GM18499 (cell line): ENCODE measurements at regions not wholly inside any gene's neighbourhood (a gene's known extent, or its start where the extent isn't known, plus 50 kb on each side); places are given as distances from the start of the nearest gene placed in this dataset.

ENCODE experiments used
- ATAC-seq: cut with Tn5 transposase; IDR thresholded peaks from one replicate; pipeline ENCODE4 v1.9.1; 2021; ENCODE audit warnings: moderate number of reproducible peaks; ENCODE audit not compliant: insufficient read depth, unreplicated experiment

DNA sequence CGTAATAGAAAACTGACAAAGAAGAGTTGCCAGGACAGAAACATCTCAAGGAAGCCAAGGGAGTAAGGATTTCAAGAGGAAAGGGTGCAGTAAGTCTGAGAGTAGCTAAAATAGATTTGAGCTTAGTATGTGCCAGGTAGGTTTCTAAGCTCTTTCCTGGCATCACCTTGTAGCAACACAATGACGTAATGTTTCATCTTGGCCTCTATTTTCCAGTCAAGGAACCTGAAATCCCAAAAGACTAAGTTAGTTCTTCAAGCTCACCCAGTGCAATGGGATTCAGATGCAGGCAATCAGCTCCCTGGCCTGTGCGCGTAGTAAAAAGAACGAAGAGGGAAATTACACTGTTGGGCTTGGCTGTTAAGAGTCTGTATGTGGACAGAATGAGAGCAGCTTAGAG lies 586.5 kb upstream of the TENM3 start:
- ATAC-seq, result no peak

DNA sequence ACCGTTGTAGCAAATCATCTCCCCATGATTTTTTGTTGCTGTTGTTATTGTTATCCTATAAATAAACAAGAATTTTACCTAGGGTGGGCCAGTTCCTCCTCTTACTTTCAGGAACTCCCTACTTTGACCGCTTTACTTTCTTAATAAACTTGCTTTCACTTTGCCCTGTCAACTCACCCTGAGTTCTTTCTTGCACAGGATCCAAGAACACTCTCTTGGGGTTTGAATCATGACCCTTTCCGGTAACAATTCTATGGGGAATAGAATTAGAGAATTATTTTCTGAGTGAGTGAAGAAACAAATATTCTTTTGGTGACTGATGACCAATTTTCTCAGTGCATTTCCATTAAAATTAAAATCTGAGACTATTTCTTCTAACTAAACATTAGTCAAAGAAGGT lies 584.0 kb upstream of the TENM3 start:
- ATAC-seq, result no peak

DNA sequence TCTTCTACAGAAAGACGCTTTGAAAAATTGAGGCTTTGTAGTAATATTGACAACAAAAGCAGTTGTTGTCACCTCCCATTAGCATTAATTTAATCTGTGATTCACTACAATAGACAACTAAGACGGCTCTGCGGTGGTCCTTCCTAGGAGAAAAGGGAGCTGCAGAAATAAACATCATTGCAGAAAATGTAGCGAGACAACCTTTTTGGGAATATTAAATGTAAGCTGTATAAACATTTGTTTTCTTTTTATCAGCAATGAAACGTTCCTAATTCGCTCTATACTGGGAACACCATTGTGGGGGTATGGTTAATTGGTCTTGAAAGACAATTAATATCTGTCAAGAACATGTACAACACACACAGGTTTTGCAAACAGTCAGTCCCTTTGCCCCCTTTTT lies 583.3 kb upstream of the TENM3 start:
- no peak for ATAC-seq

DNA sequence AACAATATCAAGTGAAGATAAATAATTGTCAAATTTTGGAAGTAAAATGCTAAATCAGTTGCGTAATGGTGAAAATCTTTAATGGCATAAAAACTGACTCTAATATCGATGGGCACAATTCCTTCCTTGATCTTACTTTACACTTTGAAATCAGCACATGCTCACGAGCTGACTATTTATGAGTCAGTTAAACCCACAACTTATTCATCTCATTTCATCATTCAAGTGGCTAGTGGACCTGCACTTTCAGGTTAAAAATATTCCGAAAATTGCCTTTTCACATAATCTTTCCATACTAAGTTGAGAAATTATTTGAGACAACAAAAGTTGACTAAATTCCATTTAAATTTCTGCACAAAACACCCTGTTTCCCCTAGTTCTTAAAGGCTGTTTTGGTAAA lies 582.1 kb upstream of the TENM3 start:
- ATAC-seq, result no peak

DNA sequence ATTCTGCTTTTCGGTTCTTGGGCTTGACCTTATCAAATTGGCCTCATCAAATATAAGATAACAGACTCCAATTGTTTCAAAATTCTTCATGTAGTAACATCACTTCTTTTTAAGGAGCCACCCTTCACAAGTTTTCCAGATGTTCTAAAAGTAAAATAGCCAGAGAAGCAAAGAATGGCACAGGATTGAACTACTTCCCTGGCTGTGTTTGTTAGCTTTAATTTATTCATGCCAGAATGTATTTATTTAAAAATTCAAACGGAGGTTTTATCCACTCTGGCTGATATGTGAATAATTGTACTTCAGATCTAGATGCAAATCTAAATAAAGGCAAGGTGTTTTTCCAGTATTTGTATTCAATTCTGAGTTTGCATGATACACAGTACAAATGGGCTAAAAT lies 581.3 kb upstream of the TENM3 start:
- ATAC-seq, result no peak

DNA sequence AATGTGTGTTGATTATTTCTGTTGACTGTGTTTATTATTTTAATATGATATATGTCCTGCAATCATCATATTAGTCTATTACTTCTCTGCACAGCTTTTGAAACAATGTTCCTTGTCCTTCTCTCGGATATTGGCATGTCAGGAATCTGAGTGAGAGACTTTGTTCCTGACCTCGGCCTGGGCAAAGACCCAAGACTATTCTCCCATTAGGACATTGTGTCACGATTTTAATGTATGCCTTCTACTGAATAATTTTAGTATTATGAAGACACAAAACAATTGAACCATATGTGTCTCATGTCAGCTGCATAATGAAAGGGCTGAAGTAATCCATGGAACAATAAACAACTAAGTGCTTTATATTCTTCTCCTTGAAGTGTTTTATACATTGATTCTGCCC lies 580.8 kb upstream of the TENM3 start:
- no peak for ATAC-seq

DNA sequence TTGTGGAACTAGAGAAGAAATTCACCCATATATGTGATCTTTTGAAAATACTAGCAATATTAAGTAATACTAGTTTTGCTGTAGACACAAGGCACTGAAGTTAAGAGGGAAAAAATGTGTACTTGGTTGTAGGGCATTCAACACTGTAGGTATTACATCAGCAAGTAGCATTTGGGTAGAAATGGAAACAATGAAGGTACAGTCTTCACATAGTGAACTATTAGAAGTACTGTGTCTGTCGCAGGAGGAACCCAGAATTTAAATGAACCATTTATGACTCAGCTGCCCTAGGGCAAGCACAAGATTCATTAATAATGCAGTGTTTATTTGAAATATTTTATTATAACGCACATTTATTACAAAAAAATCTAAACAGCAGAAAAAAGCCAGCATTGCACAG lies 572.7 kb upstream of the TENM3 start:
- no peak for ATAC-seq

DNA sequence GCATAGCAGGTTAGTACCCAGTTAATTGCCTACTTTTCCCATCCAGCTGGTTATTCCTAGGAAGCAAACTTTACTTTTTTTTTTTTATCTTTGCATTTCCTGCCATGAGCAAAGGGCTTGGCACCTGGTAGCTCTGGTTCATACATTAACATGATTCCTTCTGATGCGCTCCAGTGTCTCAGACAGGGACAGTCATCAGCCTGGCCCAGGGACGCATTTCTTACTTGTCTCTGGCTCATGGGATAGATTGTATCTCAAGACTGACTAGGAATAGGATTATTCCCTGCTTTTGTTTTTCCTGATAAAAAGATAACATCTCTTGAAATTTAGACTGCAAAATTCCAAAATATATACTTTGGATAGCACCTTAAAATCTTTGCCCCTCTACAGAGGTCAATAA lies 571.5 kb upstream of the TENM3 start:
- ATAC-seq, result no peak

DNA sequence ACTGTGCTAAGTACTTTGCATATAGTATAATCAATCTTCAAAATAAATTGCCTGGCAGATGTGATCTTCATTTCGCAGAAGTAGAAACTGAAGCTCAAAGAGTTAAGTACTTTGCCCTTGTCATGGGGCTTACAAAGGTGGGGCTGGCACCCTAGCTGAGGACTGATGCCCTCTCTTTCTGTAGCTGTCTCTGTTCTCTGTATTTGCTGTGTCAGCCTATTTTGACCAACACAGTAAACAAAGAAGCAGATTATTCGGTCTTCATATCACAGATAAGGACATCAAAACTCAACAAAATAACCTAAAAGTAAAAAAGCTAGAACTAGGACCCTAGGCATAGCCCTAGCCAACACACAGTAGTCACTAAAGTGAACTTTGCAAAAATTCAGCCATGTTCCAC lies 570.5 kb upstream of the TENM3 start:
- no peak for ATAC-seq

DNA sequence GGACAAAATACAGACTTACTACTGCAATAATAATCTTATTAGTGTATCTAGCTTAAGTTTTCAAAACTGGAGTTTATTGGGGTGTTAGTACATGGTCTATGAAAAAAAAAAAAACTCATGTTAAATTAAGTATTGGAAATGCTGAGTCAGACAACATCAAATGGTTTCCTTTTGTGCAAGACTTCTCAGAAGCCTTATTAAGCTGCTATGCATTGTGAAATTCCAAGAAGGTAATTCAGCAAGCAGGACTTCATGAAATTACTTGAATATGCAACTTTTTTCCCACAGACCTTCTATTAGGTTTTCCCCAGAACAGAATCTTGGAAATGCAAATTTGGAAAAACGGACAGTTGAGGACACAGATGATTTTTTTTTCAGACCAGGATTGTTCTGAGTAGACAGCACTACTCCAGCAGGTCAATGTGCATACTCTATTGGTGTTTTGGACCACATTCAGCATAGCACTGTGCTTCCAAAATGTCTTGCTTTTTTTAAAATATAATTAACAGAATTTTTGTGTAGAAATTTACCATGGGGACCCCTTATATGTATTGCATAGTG lies 568.8 kb upstream of the TENM3 start:
- ATAC-seq, result no peak

DNA sequence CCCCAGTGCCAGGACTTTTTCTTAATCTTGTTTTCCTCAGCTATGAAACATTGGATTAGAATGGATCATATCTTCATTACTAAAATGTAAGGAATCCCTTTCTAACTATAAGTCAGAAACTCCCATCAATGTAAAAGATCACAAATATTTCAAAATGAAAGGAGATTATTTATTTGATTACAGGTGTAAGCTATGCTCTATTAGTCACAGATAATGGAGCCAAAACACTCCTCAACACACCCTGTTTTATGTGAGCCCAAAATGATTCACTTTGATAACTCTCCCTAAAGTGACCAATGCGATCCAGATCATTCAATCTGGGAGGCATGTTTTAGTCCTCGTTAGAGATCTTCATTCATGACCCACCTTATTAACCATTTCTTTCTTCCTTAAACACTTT lies 566.7 kb upstream of the TENM3 start:
- no peak for ATAC-seq

DNA sequence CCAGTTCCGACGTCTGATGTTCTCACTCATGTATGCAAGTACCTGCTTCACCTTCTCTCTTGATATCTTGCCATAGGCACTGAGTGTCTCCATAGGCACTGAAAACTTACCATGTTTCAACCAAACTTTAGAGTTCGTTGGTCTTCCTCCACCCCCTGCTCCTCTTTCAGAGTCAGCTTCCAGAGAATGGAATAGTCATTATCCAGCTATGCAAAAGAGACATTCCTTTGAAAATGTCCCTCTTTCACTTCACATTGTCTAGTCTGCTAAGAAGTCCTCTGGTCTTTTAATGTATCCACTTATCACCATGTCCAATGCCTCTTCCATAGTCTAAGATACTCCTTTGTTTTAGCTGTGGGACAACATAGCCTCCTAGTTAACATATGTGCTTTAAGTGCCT lies 566.0 kb upstream of the TENM3 start:
- ATAC-seq, result no peak

DNA sequence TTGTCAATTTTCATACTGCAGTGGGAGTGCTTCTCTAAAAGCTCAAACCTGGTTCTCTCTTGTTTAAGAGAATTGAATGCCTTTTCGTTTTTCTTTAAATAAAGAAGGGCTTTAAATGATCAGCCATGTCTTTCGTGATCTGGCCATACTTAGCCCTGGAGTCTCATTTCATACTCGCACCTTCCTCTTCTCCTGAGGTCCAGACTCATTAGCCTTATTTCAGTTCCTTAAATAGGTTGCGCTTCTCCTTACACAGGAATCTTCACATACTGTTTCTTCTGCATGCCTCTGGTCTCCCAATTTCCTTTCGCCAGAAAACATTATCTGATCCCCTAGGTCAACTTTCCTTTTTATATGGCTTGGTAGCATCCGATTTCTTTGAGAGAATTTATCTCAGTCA lies 565.6 kb upstream of the TENM3 start:
- no peak for ATAC-seq

DNA sequence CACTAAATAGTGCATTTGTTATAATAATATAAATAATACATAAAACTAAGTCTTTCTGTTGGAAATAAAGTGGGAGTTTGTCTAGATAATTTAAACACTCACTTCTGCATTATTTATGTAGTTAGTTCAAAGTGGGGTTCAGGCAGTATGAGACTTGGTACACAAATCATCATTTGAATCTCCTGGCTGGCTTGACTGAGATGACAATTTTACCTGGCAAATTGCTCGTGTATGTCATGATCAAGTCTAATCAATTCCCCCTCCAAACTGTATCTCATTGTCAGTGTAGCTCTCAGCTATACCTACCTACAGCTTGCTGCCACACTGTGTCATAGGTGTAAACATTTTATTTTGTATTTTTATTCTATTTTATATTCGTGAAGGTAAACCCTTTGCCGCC lies 563.4 kb upstream of the TENM3 start:
- ATAC-seq, result no peak

DNA sequence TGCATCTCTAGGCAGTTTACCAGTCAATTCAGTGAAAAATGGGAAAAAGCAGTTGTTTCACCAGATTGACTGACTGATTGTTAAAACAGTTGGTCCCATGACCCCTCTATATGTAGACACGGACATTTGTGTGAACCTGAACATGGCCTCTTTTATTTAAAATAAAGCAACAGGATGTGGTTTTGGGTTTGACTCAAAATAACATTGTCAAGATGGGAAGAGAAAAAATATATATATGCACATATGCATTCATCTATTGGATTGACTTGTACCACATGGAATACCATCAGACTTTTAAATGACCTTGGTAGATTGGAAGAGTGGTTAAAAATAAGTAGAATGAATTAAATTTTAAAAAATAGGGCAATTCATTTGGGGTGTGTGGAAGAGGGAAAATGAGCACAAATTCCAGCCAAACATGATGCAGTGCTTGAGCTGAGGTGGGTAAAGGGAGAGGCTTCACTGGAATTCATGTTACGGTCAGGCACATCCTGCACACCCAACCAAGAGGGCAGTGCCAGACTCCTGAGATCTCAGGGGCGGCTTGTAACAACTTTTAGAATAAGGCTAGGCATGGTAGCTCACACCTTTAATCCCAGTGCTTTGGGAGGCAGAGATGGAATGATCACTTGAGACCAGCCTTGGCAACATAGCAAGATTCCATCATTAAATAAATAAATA lies 560.7 kb upstream of the TENM3 start:
- ATAC-seq, result no peak

DNA sequence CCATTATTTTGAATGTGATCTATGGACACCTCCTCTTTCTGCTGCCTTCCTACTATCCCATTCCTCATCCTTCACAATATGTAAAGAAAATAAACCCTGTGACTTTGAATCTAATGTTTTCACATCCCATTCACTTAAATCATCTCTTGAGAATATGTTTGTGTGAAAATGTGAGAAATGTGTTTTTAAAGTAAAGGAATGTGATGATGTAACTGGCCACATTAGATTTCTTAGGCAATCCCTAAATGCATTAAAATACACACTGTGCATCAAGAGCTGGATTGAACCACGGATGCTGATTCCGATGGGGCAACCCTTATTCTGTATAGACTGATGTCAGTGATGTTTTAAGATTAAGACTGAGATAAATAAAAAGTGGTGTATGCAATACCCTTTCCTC lies 558.9 kb upstream of the TENM3 start:
- no peak for ATAC-seq

DNA sequence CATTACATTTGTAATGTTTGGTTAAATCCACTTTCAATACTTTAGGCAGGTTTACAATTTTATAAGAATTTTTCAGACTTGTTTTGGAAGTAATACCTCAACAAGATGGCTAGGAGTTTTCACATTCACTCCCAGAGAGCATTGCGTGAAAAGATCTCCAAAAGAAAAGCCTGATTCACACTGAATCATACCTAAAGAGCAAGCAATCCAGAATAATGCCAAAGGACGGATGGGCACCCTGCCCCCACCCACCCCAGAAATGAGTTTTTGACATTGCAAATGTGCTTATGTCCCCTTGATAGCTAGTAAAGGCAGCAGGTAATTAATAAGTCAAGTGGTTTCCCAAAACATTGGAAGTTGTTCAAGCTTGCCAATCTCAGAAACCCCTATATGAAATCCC lies 557.7 kb upstream of the TENM3 start:
- no peak for ATAC-seq

DNA sequence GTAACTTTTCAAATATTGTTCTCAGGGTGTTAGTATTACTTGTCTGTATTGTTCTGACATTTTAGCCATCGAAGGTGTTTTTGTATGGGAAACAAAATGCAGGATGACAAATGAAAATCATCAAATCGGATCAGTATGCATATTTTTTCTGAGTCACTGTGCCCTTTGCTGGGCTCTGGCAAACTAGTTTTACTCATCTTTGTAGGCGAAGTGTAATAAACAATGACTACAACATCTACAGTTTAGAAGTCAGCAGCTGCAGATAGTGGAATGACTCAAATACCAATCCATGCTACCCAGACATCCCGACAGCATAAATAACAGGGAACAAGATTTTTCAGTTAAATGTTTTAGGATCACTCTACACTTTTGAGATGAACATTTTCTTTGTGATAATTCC lies 557.3 kb upstream of the TENM3 start:
- ATAC-seq, result no peak

DNA sequence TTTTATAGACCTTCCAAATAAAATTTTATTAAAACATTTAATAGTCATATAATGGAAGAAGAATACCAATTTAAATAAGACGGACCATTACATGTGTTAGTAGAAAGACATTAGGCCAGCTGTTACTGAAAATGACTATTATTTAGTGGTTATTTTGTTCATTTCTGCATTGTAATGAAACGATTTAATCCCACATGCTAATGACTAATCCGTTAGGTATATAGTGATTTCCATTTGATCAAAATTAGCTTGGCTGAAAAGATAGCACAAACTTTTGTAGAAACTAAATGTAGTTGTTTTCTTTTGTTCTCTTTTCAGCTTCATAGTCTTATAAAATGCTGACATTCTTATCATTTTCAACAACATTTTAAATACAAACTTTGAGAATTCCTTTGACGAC lies 556.1 kb upstream of the TENM3 start:
- ATAC-seq, result no peak

DNA sequence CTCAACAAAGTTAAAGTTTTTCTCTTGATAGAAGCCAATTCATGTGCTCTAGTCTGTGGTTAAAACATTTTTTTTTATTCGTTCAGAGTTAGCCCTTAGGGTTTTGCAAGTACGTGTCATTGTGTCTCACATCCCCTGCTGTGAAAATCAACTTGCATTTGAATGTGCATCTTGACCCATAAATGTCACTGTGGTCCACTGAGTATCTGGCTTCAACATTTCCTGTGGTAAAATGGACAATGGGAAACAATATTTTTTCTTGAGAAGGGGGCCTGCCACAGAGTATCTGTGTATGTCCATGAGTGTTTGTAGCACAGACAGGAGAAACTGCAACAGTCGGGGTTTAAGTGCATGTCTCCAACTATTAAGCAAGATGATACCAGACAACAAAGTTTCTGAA lies 554.8 kb upstream of the TENM3 start:
- no peak for ATAC-seq

DNA sequence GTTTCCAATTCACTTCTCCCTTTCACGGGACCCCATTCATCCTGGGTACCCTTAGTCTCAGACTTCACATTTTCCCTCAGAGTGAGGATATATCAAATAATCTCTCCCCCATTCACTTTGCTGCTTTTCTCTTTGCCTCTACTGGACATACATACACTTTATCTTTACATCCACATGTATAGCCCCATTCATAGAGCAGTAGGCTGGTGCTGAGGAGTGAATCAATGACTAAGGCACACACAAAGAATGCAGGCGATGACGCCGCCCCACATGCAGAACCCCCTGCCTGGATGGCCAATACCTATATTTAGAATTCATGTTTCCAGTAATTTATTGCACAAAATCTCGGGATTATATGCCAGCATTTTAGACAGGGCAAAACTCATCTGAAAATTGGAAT lies 554.3 kb upstream of the TENM3 start:
- ATAC-seq, result no peak

DNA sequence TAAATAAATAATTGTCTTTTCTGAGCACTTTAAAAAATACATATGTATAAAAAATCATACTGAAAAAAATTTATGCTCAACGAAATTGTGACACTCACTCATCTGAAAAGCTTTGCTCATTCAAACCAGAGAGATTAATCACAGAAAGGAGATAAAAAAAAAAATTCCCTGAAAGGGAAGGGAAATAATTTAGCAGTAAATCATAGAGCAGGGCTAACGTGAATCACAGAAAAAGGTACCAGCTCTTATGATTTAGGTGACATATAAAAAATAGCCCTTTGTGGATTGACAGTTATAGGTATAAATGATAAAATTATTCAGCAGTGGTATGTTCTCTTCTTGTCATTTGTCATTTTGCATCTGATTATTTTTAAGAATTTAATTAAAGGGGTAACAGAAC lies 552.7 kb upstream of the TENM3 start:
- ATAC-seq, result no peak

DNA sequence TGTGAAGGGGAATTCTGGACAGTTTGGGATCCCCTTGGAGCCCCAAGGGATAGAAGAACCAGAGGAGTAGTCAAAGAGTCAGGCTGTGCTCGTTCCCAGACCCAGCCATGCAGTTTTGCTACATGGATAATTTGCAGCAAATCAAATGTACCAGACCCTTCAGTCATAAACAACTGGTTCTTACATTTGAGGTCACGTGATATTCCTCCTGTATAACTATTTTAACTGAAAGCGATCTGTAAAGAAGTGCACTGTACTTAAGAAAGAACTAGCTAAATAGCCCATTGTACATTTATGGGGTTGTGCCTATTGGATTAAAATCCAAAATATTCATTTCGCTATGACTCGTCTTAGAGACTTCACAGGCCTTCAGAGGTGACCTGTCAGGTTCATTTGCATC lies 550.2 kb upstream of the TENM3 start:
- no peak for ATAC-seq
